ENCODE measurements at regions not wholly inside any gene's neighbourhood (a gene's known extent, or its start where the extent isn't known, plus 50 kb on each side); places are given as distances from the start of the nearest gene placed in this dataset.

GRCh38 chr2:176388861-176389260 is 119.6 kb downstream of the MTX2 start:
- DNase-seq = no peak
- in situ Hi-C loops (cut with MboI; ENCODE audit: low pct_unique_long_range_greater_than_20kb, low sequenced_read_pairs) = no loop called here

- in situ Hi-C loops (cut with MboI; ENCODE audit: low pct_unique_long_range_greater_than_20kb, low sequenced_read_pairs) = no loop called here
- DNase-seq = no peak
Observed at GRCh38 chr2:176390276-176391147, 121.3 kb downstream of the MTX2 start.

- in situ Hi-C loops (cut with MboI; ENCODE audit: low pct_unique_long_range_greater_than_20kb, low sequenced_read_pairs) = no loop called here
- DNase-seq = no peak
Observed at GRCh38 chr2:176391148-176391419, 121.8 kb downstream of the MTX2 start.

- no peak for DNase-seq
- in situ Hi-C loops (cut with MboI; ENCODE audit: low pct_unique_long_range_greater_than_20kb, low sequenced_read_pairs) = no loop called here
Observed at GRCh38 chr2:176392249-176392648, 123.0 kb downstream of the MTX2 start.

GRCh38 chr2:176392744-176393414 is 123.6 kb downstream of the MTX2 start:
- DNase-seq = no peak
- in situ Hi-C loops (cut with MboI; ENCODE audit: low pct_unique_long_range_greater_than_20kb, low sequenced_read_pairs) = no loop called here

GRCh38 chr2:176395273-176395854 is 126.1 kb downstream of the MTX2 start:
- DNase-seq = no peak
- in situ Hi-C loops (cut with MboI; ENCODE audit: low pct_unique_long_range_greater_than_20kb, low sequenced_read_pairs) = no loop called here

- in situ Hi-C loops (cut with MboI; ENCODE audit: low pct_unique_long_range_greater_than_20kb, low sequenced_read_pairs) = no loop called here
- no peak for DNase-seq
Observed at GRCh38 chr2:176398243-176399073, 129.2 kb downstream of the MTX2 start.

GRCh38 chr2:176399074-176399598 is 129.9 kb downstream of the MTX2 start:
- in situ Hi-C loops (cut with MboI; ENCODE audit: low pct_unique_long_range_greater_than_20kb, low sequenced_read_pairs) = no loop called here
- DNase-seq = no peak

- DNase-seq = no peak
- in situ Hi-C loops (cut with MboI; ENCODE audit: low pct_unique_long_range_greater_than_20kb, low sequenced_read_pairs) = no loop called here
Observed at GRCh38 chr2:176405477-176405876, 136.2 kb downstream of the MTX2 start.

- in situ Hi-C loops (cut with MboI; ENCODE audit: low pct_unique_long_range_greater_than_20kb, low sequenced_read_pairs) = no loop called here
- DNase-seq = no peak
Observed at GRCh38 chr2:176407706-176408105, 138.5 kb downstream of the MTX2 start.

GRCh38 chr2:176409671-176410070 is 140.4 kb downstream of the MTX2 start:
- DNase-seq = no peak

GRCh38 chr2:176412136-176412535 is 142.9 kb downstream of the MTX2 start:
- in situ Hi-C loops (cut with MboI; ENCODE audit: low pct_unique_long_range_greater_than_20kb, low sequenced_read_pairs) = no loop called here
- no peak for DNase-seq

More at GRCh38 chr2:176409671-176410070, 140.4 kb downstream of the MTX2 start:
- in situ Hi-C loops (cut with MboI; ENCODE audit: low pct_unique_long_range_greater_than_20kb, low sequenced_read_pairs) = no loop called here

- in situ Hi-C loops (cut with MboI; ENCODE audit: low pct_unique_long_range_greater_than_20kb, low sequenced_read_pairs) = no loop called here
Observed at GRCh38 chr2:176413786-176414185, 144.5 kb downstream of the MTX2 start.

GRCh38 chr2:176414641-176415040 is 145.4 kb downstream of the MTX2 start:
- no peak for DNase-seq
- in situ Hi-C loops (cut with MboI; ENCODE audit: low pct_unique_long_range_greater_than_20kb, low sequenced_read_pairs) = no loop called here

More at GRCh38 chr2:176413786-176414185, 144.5 kb downstream of the MTX2 start:
- no peak for DNase-seq

- DNase-seq = no peak
- in situ Hi-C loops (cut with MboI; ENCODE audit: low pct_unique_long_range_greater_than_20kb, low sequenced_read_pairs) = no loop called here
Observed at GRCh38 chr2:176415174-176415895, 146.1 kb downstream of the MTX2 start.

- in situ Hi-C loops (cut with MboI; ENCODE audit: low pct_unique_long_range_greater_than_20kb, low sequenced_read_pairs) = no loop called here
- DNase-seq = no peak
Observed at GRCh38 chr2:176415937-176416499, 146.8 kb downstream of the MTX2 start.

- in situ Hi-C loops (cut with MboI; ENCODE audit: low pct_unique_long_range_greater_than_20kb, low sequenced_read_pairs) = no loop called here
Observed at GRCh38 chr2:176418768-176419167, 149.5 kb downstream of the MTX2 start.

GRCh38 chr2:176419591-176420071 is 150.4 kb downstream of the MTX2 start:
- no peak for DNase-seq
- in situ Hi-C loops (cut with MboI; ENCODE audit: low pct_unique_long_range_greater_than_20kb, low sequenced_read_pairs) = no loop called here

More at GRCh38 chr2:176418768-176419167, 149.5 kb downstream of the MTX2 start:
- DNase-seq = no peak
